NCI-H2029 treated with DMSO at 0.1 percent for 48 hours (cell line): ENCODE measurements at regions not wholly inside any gene's neighbourhood (a gene's known extent, or its start where the extent isn't known, plus 50 kb on each side); places are given as distances from the start of the nearest gene placed in this dataset.
A peak's percentile ranks its signal among the peaks of the same experiment; 100 is the strongest.
"Not testable (repeated sequence)": the region's sequence is repeated elsewhere in the genome, so short reads cannot be mapped to it uniquely, and the experiment has no call there.

Experiments
- DNase-seq: peaks from one replicate; lab custom pipeline; 2025; lab: John Stamatoyannopoulos, UW

DNA sequence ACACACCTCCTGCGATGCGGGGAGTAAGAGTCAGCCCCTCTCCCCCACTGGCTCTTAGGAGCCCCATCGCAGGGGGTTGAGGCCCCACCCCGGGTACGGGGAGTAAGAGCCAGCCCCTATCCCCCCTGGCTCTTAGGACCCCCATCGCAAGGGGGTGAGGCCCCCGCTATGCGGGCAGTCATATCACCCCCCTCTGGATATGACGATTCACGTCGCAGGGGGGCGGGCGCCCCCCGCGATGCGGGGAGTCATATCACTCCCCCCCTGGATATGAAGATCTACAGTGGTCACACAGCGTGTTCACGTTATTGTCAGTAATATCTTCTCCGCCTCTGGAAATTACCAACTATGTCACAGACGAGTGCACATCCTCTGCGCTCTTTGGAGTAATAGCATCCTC is 61.1 kb downstream of the DEFB131A start:
- not testable (repeated sequence) for DNase-seq

GRCh38 chr4:9506672-9507071 is 62.5 kb downstream of the DEFB131A start:
- not testable (repeated sequence) for DNase-seq

DNA sequence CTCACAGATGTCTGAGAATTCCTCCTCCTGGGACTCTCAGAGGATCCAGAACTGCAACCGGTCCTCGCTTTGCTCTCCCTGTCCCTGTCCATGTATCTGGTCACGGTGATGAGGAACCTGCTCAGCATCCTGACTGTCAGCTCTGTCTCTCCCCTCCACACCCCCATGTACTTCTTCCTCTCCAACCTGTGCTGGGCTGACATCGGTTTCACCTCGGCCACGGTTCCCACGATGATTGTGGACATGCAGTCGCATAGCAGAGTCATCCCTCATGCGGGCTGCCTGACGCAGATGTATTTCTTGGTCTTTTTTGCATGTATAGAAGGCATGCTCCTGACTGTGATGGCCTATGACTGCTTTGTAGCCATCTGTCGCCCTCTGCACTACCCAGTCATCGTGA is 68.7 kb downstream of the DEFB131A start:
- DNase-seq = not testable (repeated sequence)

GRCh38 chr4:9519631-9520030 is 75.4 kb downstream of the DEFB131A start:
- not testable (repeated sequence) for DNase-seq

- DNase-seq = not testable (repeated sequence)
These were observed 78.7 kb downstream of the DEFB131A start for GRCh38 chr4:9522903-9523302.

DNA sequence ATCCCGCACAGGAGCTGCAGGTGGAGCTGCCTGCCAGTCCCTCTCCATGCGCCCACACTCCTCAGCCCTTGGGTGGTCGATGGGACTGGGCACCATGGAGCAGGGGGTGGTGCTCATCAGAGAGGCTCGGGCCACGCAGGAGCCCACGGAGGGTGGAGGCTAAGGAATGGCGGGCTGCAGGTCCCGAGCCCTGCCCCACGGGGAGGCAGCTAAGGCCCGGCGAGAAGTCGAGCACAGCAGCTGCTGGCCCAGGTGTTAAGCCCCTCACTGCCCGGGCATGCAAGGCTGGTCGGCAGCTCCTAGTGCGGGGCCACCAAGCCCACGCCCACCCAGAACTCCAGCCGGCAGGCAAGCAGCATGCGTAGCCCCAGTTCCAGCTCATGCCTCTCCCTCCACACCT is 80.2 kb downstream of the DEFB131A start:
- DNase-seq = not testable (repeated sequence)

- DNase-seq = peak; percentile 11
These were observed 88.1 kb downstream of the DEFB131A start for GRCh38 chr4:9532134-9532862.

DNA sequence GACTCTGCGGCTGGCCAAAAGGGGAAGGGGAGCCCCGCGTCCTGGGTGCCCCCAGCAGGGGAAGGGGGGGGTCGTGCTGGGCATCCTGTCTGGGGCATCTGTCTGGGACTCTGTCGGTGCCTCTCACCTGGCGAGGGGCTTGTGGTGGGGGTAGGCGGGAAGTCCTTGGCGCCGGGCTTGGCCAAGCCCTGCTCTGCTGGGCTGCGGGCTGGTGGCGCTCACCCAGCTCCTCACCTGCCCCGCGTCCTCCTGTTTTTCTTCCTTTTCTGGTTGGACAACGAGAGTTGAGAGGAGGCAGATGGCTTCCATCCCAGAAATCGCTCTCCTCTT is 88.6 kb downstream of the DEFB131A start:
- not testable (repeated sequence) for DNase-seq

- not testable (repeated sequence) for DNase-seq
These were observed 92.9 kb downstream of the DEFB131A start for GRCh38 chr4:9537101-9537500.

DNA sequence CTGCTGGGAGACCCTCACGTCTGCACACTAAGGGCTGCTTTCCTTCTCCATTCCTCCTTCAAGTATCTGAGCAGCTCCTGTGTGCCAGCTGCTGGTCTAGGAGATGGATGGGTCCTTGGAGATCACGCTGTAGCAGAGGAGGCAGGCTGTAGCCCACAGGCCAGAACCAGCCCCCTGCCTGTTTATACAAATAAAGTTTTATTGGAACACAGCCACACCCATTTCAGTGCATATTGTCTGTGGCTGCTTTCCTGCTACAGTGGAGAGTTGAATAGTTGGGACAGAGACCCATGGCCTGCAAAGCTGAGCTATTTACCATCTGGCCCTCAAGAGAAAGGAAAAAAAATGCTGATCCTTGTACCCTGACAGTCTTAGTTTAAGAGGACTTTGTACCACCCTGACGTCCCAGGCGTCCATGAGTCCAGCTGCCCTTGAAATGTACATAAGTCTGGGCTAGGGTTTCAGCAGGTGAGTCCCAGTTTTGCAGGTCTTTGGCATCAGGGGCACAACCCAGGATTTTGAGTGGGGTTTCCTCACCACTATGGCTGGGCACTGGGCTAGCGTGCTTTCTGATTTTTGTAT is 95.8 kb downstream of the DEFB131A start:
- DNase-seq = not testable (repeated sequence)

DNA sequence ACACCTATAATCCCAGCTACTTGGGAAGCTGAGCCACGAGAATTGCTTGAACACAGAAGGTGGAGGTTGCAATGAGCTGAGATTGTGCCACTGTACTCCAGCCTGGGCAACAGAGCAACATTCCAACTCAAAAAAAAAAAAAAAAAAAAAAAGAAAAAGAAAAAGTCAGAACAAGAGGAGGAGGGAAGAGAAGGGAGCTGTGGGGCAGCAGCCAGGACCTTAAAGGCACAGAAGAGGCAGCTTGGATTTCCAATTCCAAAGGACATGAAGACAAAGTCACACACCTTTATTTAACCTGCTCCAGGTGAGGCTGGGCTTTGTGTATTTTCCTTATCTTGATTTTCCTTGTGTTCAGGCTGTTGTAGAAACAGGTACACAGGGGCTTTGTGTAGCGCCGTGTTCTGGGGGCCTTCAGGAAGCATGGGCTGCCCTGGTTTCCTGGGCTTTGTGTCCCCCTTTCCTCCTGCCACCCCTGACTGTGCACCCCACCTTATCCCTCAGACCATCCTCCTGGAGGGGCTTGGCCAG is 97.2 kb downstream of the DEFB131A start:
- DNase-seq = not testable (repeated sequence)

GRCh38 chr4:9544851-9545250 is 100.6 kb downstream of the DEFB131A start:
- not testable (repeated sequence) for DNase-seq

- DNase-seq = not testable (repeated sequence)
These were observed 103.3 kb downstream of the DEFB131A start for GRCh38 chr4:9547470-9547869.

DNA sequence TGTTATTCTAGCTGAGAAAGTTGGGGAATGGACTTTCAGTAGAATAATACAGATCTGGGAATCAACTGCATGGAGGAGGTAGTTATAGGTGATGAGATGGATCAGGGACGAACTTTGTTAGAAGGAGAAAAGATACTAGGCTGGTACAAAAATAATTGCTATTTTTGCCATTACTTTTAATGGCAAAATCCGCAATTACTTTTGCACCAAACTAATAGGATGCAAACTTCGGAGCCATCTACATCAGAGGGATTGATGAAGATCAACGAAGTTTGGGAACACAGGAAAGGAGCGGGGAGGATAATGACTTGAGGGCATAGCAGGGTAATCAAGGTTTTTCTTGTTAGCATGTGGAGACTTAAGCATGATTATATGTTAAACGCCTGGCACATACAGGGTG is 111.9 kb downstream of the DEFB131A start:
- not testable (repeated sequence) for DNase-seq

DNA sequence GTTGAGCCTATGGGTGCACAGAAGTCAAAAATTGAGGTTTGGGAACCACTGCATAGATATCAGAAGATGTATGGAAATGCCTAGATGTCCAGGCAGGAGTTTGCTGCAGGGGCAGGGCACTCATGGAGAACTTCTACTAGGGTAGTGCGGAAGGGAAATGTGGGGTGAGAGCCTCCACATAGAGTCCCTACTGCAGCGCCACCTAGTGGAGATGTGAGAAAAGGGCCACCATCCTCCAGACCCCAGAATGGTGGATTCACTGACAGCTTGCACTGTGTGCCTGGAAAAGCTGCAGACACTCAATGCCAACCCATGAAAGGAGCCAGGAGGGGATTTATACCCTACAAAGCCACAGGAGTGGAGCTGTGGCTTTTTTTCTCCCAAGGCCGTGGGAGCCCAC is 133.7 kb downstream of the DEFB131A start:
- not testable (repeated sequence) for DNase-seq

DNA sequence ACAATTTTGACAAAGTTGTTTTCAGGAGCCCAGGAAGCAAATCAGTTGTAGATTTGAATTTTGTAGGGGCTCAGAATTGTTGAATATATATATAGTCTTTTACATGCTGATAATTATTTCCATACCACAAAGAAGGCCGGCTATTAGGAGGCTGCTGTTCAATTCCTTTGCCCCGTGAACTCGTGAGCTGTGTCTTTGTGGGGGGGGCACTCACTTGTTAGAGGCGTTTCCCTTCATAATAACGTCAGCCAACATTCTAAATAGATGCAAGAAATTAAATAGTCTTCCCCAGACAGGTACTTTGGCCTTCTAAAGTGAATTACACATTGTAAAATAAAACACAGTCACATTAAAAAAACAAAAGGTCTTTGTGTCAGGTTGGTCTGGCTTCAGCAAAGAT is 138.7 kb downstream of the DEFB131A start:
- not testable (repeated sequence) for DNase-seq

DNA sequence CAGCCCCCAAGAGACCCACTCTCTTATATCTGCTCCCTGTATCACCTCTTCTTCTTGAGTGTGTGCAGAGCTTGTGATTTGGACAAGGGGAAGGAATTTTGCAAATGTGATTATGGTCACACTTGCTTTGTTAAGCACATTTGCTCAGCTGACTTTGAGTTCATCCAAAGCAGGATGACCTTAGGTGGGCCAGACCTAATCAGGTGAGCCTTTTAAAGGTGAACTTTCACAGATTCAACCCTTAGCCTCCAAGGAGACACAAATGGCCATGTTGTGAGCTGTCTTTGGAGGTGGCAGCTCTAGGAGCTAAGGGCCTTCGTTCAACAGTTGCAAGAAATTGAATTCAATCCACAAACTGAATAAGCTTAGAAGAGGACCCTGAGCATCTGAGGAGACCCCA is 147.8 kb downstream of the DEFB131A start:
- DNase-seq = no peak

GRCh38 chr4:9594948-9595347 is 150.7 kb downstream of the DEFB131A start:
- no peak for DNase-seq

DNA sequence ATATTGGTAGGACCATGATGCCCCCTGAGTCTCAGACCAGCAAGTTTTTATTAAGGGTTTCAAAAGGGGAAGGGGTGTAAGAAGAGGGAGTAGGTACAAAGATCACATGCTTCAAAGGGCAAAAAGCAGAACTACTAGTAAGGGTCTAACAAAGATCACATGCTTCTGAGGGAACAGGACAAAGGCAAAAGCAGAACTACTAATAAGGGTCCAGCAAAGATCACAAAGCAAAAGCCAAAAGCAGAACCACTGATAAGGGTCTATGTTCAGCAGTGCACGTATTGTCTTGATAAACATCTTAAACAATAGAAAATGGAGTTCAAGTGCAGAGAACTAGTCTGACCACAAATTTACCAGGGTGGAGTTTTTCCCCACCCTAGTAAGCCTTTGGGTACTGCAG is 151.3 kb downstream of the DEFB131A start:
- DNase-seq = not testable (repeated sequence)

GRCh38 chr4:9599266-9599665 is 155.1 kb downstream of the DEFB131A start:
- no peak for DNase-seq

DNA sequence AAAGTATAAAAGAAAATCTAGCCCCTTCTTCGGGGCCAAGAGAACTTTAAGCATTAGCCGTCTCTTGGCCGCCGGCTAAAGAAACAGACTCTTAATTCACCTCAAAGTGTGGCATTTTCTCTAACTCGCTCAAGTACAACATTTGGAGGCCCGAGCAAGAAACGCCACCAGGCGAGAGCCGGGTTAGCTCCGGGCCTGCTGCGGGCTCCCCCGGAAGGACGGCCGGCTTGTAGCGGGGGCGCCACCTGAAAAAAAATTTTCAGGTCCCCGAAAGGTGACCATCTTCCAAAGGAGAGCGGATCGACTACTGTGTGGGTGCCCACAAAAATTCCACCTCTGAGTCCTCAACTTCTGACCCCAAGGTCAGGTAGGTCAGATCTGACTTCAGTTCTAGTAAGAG is 156.0 kb downstream of the DEFB131A start:
- DNase-seq = no peak

- DNase-seq = no peak
These were observed 158.2 kb downstream of the DEFB131A start for GRCh38 chr4:9602389-9602914.
